ENCODE measurements at regions not wholly inside any gene's neighbourhood (a gene's known extent, or its start where the extent isn't known, plus 50 kb on each side); places are given as distances from the start of the nearest gene placed in this dataset.

- H3K4me3 ChIP-seq (ENCODE audit: low read depth, poor library complexity, severe bottlenecking): no peak overlapping the region
- WGBS, 2 donors: 38 to 75% methylated on average over 3 of the region's 3 CpGs
- no peak for TF ChIP-seq POLR2A (IDR thresholded peaks at IDR 0.05)
- TF ChIP-seq, protein P1, sequence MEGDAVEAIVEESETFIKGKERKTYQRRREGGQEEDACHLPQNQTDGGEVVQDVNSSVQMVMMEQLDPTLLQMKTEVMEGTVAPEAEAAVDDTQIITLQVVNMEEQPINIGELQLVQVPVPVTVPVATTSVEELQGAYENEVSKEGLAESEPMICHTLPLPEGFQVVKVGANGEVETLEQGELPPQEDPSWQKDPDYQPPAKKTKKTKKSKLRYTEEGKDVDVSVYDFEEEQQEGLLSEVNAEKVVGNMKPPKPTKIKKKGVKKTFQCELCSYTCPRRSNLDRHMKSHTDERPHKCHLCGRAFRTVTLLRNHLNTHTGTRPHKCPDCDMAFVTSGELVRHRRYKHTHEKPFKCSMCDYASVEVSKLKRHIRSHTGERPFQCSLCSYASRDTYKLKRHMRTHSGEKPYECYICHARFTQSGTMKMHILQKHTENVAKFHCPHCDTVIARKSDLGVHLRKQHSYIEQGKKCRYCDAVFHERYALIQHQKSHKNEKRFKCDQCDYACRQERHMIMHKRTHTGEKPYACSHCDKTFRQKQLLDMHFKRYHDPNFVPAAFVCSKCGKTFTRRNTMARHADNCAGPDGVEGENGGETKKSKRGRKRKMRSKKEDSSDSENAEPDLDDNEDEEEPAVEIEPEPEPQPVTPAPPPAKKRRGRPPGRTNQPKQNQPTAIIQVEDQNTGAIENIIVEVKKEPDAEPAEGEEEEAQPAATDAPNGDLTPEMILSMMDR (IDR thresholded peaks at IDR 0.05): no peak
- intact Hi-C loops (cut with DNase I; ENCODE audit: low total_unique reads): no loop called here
- DNase-seq (ENCODE audit: low spot score in 2 of 2): no peak
These were observed 658.7 kb downstream of the SQOR start for GRCh38 chr15:46293550-46293949.

GRCh38 chr15:46296002-46296401 is 661.2 kb downstream of the SQOR start:
- intact Hi-C loops (cut with DNase I; ENCODE audit: low total_unique reads): no loop called here
- TF ChIP-seq POLR2A (IDR thresholded peaks at IDR 0.05): no peak
- TF ChIP-seq, protein P1 (IDR thresholded peaks at IDR 0.05): no peak
- no peak overlapping the region for H3K4me3 ChIP-seq (ENCODE audit: low read depth, poor library complexity, severe bottlenecking)
- WGBS, 2 donors: 71 to 86% methylated on average over 8 of the region's 8 CpGs
- DNase-seq (ENCODE audit: low spot score in 2 of 2): no peak

DNA sequence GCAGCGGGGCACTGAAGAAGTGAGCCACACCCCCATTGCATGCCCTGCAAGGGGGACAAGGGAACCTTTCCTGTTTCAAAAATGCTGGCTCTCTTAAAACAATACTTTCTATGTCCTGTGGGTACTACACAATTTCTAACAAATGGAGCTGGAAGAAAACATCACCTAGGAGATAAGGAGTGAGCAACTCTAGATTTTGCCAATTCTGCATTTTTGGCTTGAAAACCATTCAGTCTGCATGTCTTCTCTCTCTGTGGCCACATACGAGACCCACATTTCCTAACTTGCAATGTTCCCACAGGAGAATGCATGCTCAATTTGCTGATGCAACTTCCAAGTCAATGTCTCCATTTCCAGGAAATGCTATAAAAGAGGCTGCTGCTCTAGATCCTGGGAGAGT is 662.0 kb downstream of the SQOR start:
- no peak for TF ChIP-seq POLR2A (IDR thresholded peaks at IDR 0.05)
- TF ChIP-seq, protein P1 (IDR thresholded peaks at IDR 0.05): no peak
- H3K4me3 ChIP-seq (ENCODE audit: low read depth, poor library complexity, severe bottlenecking): no peak overlapping the region
- DNase-seq (ENCODE audit: low spot score in 2 of 2): no peak
- intact Hi-C loops (cut with DNase I; ENCODE audit: low total_unique reads): no loop called here
- WGBS, 2 donors: 75 to 78% methylated on average over 2 of the region's 2 CpGs

DNA sequence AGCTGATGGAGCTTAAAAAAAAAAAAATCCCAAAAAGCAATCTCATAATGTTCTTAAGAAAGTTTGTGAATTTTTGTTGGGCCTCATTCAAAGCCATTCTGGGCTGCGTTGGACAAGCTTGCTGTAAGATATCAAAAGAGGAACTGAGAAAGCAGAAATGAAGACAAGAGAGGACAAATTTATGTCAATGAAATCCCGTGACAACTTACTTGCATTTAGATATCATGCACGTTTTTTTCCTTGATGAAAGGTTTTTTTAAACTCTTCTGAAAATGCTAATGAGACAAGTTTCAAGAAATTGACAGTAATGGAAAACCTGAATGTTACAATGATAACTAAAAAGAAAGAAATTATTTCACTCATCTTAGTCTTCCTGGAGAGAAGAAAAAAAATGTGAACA is 662.9 kb downstream of the SQOR start:
- TF ChIP-seq, protein P1 (IDR thresholded peaks at IDR 0.05): no peak
- no peak for TF ChIP-seq POLR2A (IDR thresholded peaks at IDR 0.05)
- no peak overlapping the region for H3K4me3 ChIP-seq (ENCODE audit: low read depth, poor library complexity, severe bottlenecking)
- intact Hi-C loops (cut with DNase I; ENCODE audit: low total_unique reads): no loop called here
- DNase-seq (ENCODE audit: low spot score in 2 of 2): no peak
- WGBS, 2 donors: 63% methylated on average over 3 of the region's 3 CpGs

DNA sequence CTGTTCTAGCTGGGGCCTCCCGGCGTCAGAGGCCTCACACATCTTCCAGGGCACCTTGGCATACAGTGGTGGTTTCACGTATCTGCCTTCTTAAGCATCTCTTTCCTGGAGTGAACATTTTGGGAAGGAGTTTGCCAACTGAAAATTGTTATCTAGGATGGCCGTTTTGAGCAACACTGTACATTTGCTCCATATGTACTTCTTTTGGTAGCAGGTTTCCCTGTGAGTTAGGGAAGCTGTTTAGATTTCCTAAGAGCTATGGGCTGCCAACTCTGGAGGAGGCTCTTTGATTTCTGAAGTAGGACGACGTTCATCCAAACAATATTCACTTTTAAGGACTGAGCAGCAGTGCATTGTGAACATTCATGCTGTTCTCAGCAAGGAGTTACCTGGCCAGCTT is 665.9 kb downstream of the SQOR start:
- intact Hi-C loops (cut with DNase I; ENCODE audit: low total_unique reads): no loop called here
- WGBS, 2 donors: 74 to 79% methylated on average over 6 of the region's 6 CpGs
- no peak overlapping the region for H3K4me3 ChIP-seq (ENCODE audit: low read depth, poor library complexity, severe bottlenecking)
- TF ChIP-seq POLR2A (IDR thresholded peaks at IDR 0.05): no peak
- TF ChIP-seq, protein P1 (IDR thresholded peaks at IDR 0.05): no peak
- no peak for DNase-seq (ENCODE audit: low spot score in 2 of 2)

GRCh38 chr15:46301291-46301690 is 666.5 kb downstream of the SQOR start:
- intact Hi-C loops (cut with DNase I; ENCODE audit: low total_unique reads): no loop called here
- WGBS, 2 donors: 53 to 71% methylated on average over 5 of the region's 5 CpGs
- no peak overlapping the region for H3K4me3 ChIP-seq (ENCODE audit: low read depth, poor library complexity, severe bottlenecking)
- DNase-seq (ENCODE audit: low spot score in 2 of 2): no peak
- no peak for TF ChIP-seq POLR2A (IDR thresholded peaks at IDR 0.05)
- TF ChIP-seq, protein P1 (IDR thresholded peaks at IDR 0.05): no peak

All from lower leg skin (tissue), 4 donors.